ENCODE measurements at regions not wholly inside any gene's neighbourhood (a gene's known extent, or its start where the extent isn't known, plus 50 kb on each side); places are given as distances from the start of the nearest gene placed in this dataset.

DNA sequence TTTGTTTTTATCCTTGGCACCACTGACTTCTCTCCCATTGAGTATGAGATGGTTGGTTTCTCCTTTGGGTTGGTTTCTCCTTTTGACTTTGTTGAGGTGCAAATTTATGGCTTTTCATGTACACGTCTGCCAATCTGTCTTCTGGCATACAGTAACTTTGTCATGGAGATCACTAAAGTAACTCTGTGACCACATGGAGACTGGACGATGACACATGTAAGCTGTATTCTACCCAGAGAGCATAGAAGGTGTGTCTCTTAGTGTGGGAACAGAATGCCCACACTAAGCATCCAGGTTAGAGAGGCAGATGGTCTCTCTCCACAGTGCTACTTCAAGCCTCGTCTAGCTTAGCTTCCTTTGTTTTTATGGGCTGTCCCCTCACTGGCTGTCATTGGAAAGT, 897.5 kb downstream of the SUCLG1 start:
- Histone ChIP-seq H3K79me2 (ENCODE audit: low read length) (no peaks in the 10 kb centered on the region), H3K27ac (ENCODE audit: low read length) (no peak overlapping the region), H3F3A (ENCODE audit: insufficient read depth, low read length) (no peaks in the 10 kb centered on the region), H2AFZ (ENCODE audit: low read length) (no peak overlapping the region), H3K4me1 (ENCODE audit: low read length) (no peaks in the 10 kb centered on the region), H3K9me2 (replicated peaks; ENCODE audit: insufficient read depth, low read length) (no peaks in the 10 kb centered on the region), H3K9ac (ENCODE audit: low read length) (no peak overlapping the region), H3K27me3 (replicated peaks; ENCODE audit: insufficient read depth, low read length) (no peaks in the 10 kb centered on the region), H3K9me3 (replicated peaks; ENCODE audit: insufficient read depth, low read length) (no peaks in the 10 kb centered on the region), H3K36me3 (replicated peaks; ENCODE audit: insufficient read depth, low read length) (no peaks in the 10 kb centered on the region), H4K20me1 (ENCODE audit: insufficient read depth, low read length) (no peaks in the 10 kb centered on the region), H3K4me3 (ENCODE audit: low read length) (no peak overlapping the region), H3K4me2 (ENCODE audit: low read depth, low read length) (no peak overlapping the region)
- no peak for DNase-seq
- TF ChIP-seq EZH2 (optimal IDR thresholded peaks at IDR 0.05; ENCODE audit: low read depth, low read length) (no peak), CTCF (IDR thresholded peaks at IDR 0.05; ENCODE audit: low read length) (no peak), EZH2phosphoT487 (IDR thresholded peaks at IDR 0.05; ENCODE audit: low read length) (no peak)

GRCh38 chr2:83536556-83536955, 922.5 kb downstream of the SUCLG1 start:
- no peak overlapping the region for H3K4me3 ChIP-seq (ENCODE audit: low read length)
- no peaks in the 10 kb centered on the region for H3K9me3 ChIP-seq (replicated peaks; ENCODE audit: insufficient read depth, low read length)
- no peak overlapping the region for H3K9ac ChIP-seq (ENCODE audit: low read length)
- H3K4me2 ChIP-seq (ENCODE audit: low read depth, low read length): no peak overlapping the region
- DNase-seq: no peak
- H3K79me2 ChIP-seq (ENCODE audit: low read length): no peaks in the 10 kb centered on the region
- no peaks in the 10 kb centered on the region for H4K20me1 ChIP-seq (ENCODE audit: insufficient read depth, low read length)
- no peaks in the 10 kb centered on the region for H3K36me3 ChIP-seq (replicated peaks; ENCODE audit: insufficient read depth, low read length)
- TF ChIP-seq CTCF (IDR thresholded peaks at IDR 0.05; ENCODE audit: low read length) (no peak), EZH2 (optimal IDR thresholded peaks at IDR 0.05; ENCODE audit: low read depth, low read length) (no peak), EZH2phosphoT487 (IDR thresholded peaks at IDR 0.05; ENCODE audit: low read length) (no peak)
- no peak overlapping the region for H3K27ac ChIP-seq (ENCODE audit: low read length)
- no peaks in the 10 kb centered on the region for H3K4me1 ChIP-seq (ENCODE audit: low read length)
- H3K27me3 ChIP-seq (replicated peaks; ENCODE audit: insufficient read depth, low read length): no peaks in the 10 kb centered on the region
- H3K9me2 ChIP-seq (replicated peaks; ENCODE audit: insufficient read depth, low read length): no peaks in the 10 kb centered on the region
- no peaks in the 10 kb centered on the region for H3F3A ChIP-seq (ENCODE audit: insufficient read depth, low read length)
- no peak overlapping the region for H2AFZ ChIP-seq (ENCODE audit: low read length)

DNA sequence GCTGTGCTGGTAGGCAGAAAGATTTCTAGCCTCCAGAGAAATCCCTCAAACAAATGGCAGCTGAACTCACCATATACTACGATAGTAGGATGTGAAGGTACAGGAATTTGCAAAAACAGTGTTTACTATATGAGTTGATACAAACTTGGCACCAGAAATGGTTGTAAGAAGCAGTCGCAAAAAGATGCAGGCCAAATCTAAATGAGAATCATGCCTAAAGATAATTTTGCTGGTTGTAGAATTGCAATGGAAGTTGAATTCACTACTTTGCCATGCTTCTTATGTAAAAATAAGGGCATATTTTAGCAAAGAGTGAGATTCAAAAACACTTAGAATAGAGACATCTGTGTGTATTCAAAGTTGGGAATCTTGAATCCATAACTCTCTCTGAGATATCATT, 924.7 kb downstream of the SUCLG1 start:
- no peaks in the 10 kb centered on the region for H3K79me2 ChIP-seq (ENCODE audit: low read length)
- H3K9me3 ChIP-seq (replicated peaks; ENCODE audit: insufficient read depth, low read length): no peaks in the 10 kb centered on the region
- no peak overlapping the region for H2AFZ ChIP-seq (ENCODE audit: low read length)
- H3K4me3 ChIP-seq (ENCODE audit: low read length): no peak overlapping the region
- H4K20me1 ChIP-seq (ENCODE audit: insufficient read depth, low read length): no peaks in the 10 kb centered on the region
- H3K36me3 ChIP-seq (replicated peaks; ENCODE audit: insufficient read depth, low read length): no peaks in the 10 kb centered on the region
- no peaks in the 10 kb centered on the region for H3K9me2 ChIP-seq (replicated peaks; ENCODE audit: insufficient read depth, low read length)
- H3F3A ChIP-seq (ENCODE audit: insufficient read depth, low read length): no peaks in the 10 kb centered on the region
- no peak overlapping the region for H3K9ac ChIP-seq (ENCODE audit: low read length)
- no peaks in the 10 kb centered on the region for H3K27me3 ChIP-seq (replicated peaks; ENCODE audit: insufficient read depth, low read length)
- H3K4me2 ChIP-seq (ENCODE audit: low read depth, low read length): no peak overlapping the region
- H3K4me1 ChIP-seq (ENCODE audit: low read length): no peaks in the 10 kb centered on the region
- TF ChIP-seq EZH2phosphoT487 (IDR thresholded peaks at IDR 0.05; ENCODE audit: low read length) (no peak), EZH2 (optimal IDR thresholded peaks at IDR 0.05; ENCODE audit: low read depth, low read length) (no peak)
- no peak for DNase-seq
- no peak overlapping the region for H3K27ac ChIP-seq (ENCODE audit: low read length)

- Histone ChIP-seq H3K27me3 (replicated peaks; ENCODE audit: insufficient read depth, low read length) (no peaks in the 10 kb centered on the region), H3K9me2 (replicated peaks; ENCODE audit: insufficient read depth, low read length) (no peaks in the 10 kb centered on the region), H3K27ac (ENCODE audit: low read length) (no peak overlapping the region), H3K9me3 (replicated peaks; ENCODE audit: insufficient read depth, low read length) (no peaks in the 10 kb centered on the region), H4K20me1 (ENCODE audit: insufficient read depth, low read length) (no peaks in the 10 kb centered on the region), H3K9ac (ENCODE audit: low read length) (no peak overlapping the region), H3K36me3 (replicated peaks; ENCODE audit: insufficient read depth, low read length) (no peaks in the 10 kb centered on the region), H3K4me2 (ENCODE audit: low read depth, low read length) (no peak overlapping the region), H3K4me3 (ENCODE audit: low read length) (no peak overlapping the region), H2AFZ (ENCODE audit: low read length) (no peak overlapping the region), H3K79me2 (ENCODE audit: low read length) (no peaks in the 10 kb centered on the region), H3F3A (ENCODE audit: insufficient read depth, low read length) (no peaks in the 10 kb centered on the region), H3K4me1 (ENCODE audit: low read length) (no peaks in the 10 kb centered on the region)
- no peak for TF ChIP-seq EZH2 (optimal IDR thresholded peaks at IDR 0.05; ENCODE audit: low read depth, low read length)
- TF ChIP-seq CTCF (IDR thresholded peaks at IDR 0.05; ENCODE audit: low read length): no peak
- TF ChIP-seq EZH2phosphoT487 (IDR thresholded peaks at IDR 0.05; ENCODE audit: low read length): no peak
- no peak for DNase-seq
Observed at GRCh38 chr2:83531206-83531826, 927.8 kb downstream of the SUCLG1 start.
